Tibial nerve (tissue), 4 donors: ENCODE measurements at regions not wholly inside any gene's neighbourhood (a gene's known extent, or its start where the extent isn't known, plus 50 kb on each side); places are given as distances from the start of the nearest gene placed in this dataset.

Experiments
- DNase-seq, 2 donors: peaks; one replicate each; pipeline ENCODE4 v3.0.0-alpha.2; 2019; ENCODE audit warnings: low spot score in 2 of 2
- H3K27ac ChIP-seq, 4 donors: fragments of 200-600 bp; sonication (generic) in 3 of 4; one replicate each; pipeline ENCODE4 v1.5.1; 2017 to 2019; ENCODE audit warnings: mild to moderate bottlenecking in 1 of 4
- H3K27me3 ChIP-seq, 2 donors: fragments of 200-600 bp; sonication (generic) in 1 of 2; one replicate each; pipeline versions ENCODE4 v1.5.1 to v1.6.0; 2017 to 2019
- H3K36me3 ChIP-seq, 3 donors: fragments of 200-600 bp; sonication (generic); one replicate each; pipeline ENCODE4 v1.5.1; 2018 to 2019
- H3K4me1 ChIP-seq, 4 donors: fragments of 200-600 bp; sonication (generic) in 3 of 4; one replicate each; pipeline ENCODE4 v1.5.1; 2017 to 2019
- H3K4me3 ChIP-seq, 4 donors: fragments of 200-600 bp; sonication (generic) in 3 of 4; one replicate each; pipeline ENCODE4 v1.5.1; 2017 to 2019; ENCODE audit warnings: mild to moderate bottlenecking in 1 of 4, moderate library complexity in 1 of 4
- H3K9me3 ChIP-seq, 4 donors: fragments of 200-600 bp; sonication (generic) in 3 of 4; one replicate each; pipeline ENCODE4 v1.5.1; 2017 to 2019
- CTCF ChIP-seq, 5 experiments: fragments of 200-600 bp in 3 of 5; fragments of 450-650 bp in 2 of 5; sonication (generic) in 3 of 5; IDR thresholded peaks; one replicate each; pipeline ENCODE4 v1.5.1; 2016 to 2019; ENCODE audit warnings: antibody characterized with exemption in 5 of 5, mild to moderate bottlenecking in 3 of 5, moderate library complexity in 2 of 5
- EP300 ChIP-seq, 2 donors: sonication (generic); formaldehyde crosslinking; IDR thresholded peaks; one replicate each; pipeline ENCODE4 v1.6.1; 2017; ENCODE audit warnings: antibody characterized with exemption in 2 of 2, mild to moderate bottlenecking in 1 of 2
- POLR2A ChIP-seq, 2 donors: fragments of 450-650 bp; IDR thresholded peaks; one replicate each; pipeline ENCODE4 v1.6.1; 2017; ENCODE audit warnings: antibody characterized with exemption in 2 of 2, mild to moderate bottlenecking in 2 of 2, moderate library complexity in 2 of 2
- WGBS, 2 donors: methylation state at CpG; one replicate each; pipeline ENCODE4 v1.1.5; 2018; 5-methylcytosine and 5-hydroxymethylcytosine counted together

- H3K9me3 ChIP-seq = no peaks in the 10 kb centered on the region
- H3K4me1 ChIP-seq = peaks cover 0 to 6% (median 2%) of the 10 kb centered on the region in 4 donors
- no peak overlapping the region for H3K27ac ChIP-seq
- no peak for DNase-seq
- H3K36me3 ChIP-seq = no peaks in the 10 kb centered on the region
- no peak overlapping the region for H3K4me3 ChIP-seq
- TF ChIP-seq POLR2A (IDR thresholded peaks at IDR 0.05) (no peak), EP300 (IDR thresholded peaks at IDR 0.05) (no peak), CTCF (IDR thresholded peaks at IDR 0.05) (no peak)
- 86 to 87% methylated on average over 3 of the region's 3 CpGs for WGBS, 2 donors
- no peaks in the 10 kb centered on the region for H3K27me3 ChIP-seq
Observed at GRCh38 chr10:128874331-128874730, 592.7 kb upstream of the MGMT start.

- Histone ChIP-seq H3K4me3 (no peak overlapping the region), H3K36me3 (no peaks in the 10 kb centered on the region), H3K9me3 (no peaks in the 10 kb centered on the region), H3K27ac (no peak overlapping the region), H3K27me3 (no peaks in the 10 kb centered on the region), H3K4me1 (no peaks in the 10 kb centered on the region)
- TF ChIP-seq EP300 (IDR thresholded peaks at IDR 0.05) (no peak), POLR2A (IDR thresholded peaks at IDR 0.05) (no peak), CTCF (IDR thresholded peaks at IDR 0.05) (no peak)
- no peak for DNase-seq
- WGBS, 2 donors = 83 to 89% methylated on average over 8 of the region's 8 CpGs
Observed at GRCh38 chr10:128875030-128875744, 591.9 kb upstream of the MGMT start.

GRCh38 chr10:128875956-128876736 lies 590.9 kb upstream of the MGMT start:
- TF ChIP-seq POLR2A (IDR thresholded peaks at IDR 0.05) = no peak
- no peak for TF ChIP-seq CTCF (IDR thresholded peaks at IDR 0.05)
- TF ChIP-seq EP300 (IDR thresholded peaks at IDR 0.05) = no peak
- DNase-seq = peak in 1 of 2 donors; percentile 21
- no peaks in the 10 kb centered on the region for H3K36me3 ChIP-seq
- H3K4me3 ChIP-seq = no peak overlapping the region
- H3K9me3 ChIP-seq = no peaks in the 10 kb centered on the region
- peak overlapping the region in 1 of 4 donors; percentile 67 for H3K27ac ChIP-seq
- no peaks in the 10 kb centered on the region for H3K4me1 ChIP-seq
- WGBS, 2 donors = 61 to 67% methylated on average over 7 of the region's 7 CpGs
- no peaks in the 10 kb centered on the region for H3K27me3 ChIP-seq

- Histone ChIP-seq H3K4me1 (no peaks in the 10 kb centered on the region), H3K36me3 (no peaks in the 10 kb centered on the region), H3K27ac (peak overlapping the region in 1 of 4 donors; percentile 67), H3K4me3 (no peak overlapping the region), H3K9me3 (no peaks in the 10 kb centered on the region), H3K27me3 (no peaks in the 10 kb centered on the region)
- DNase-seq = no peak
- 91 to 92% methylated on average over 10 of the region's 10 CpGs for WGBS, 2 donors
- no peak for TF ChIP-seq EP300 (IDR thresholded peaks at IDR 0.05)
- no peak for TF ChIP-seq CTCF (IDR thresholded peaks at IDR 0.05)
- TF ChIP-seq POLR2A (IDR thresholded peaks at IDR 0.05) = no peak
Observed at GRCh38 chr10:128877141-128877540, 589.9 kb upstream of the MGMT start.

- WGBS, 2 donors = 92 to 96% methylated on average over 7 of the region's 7 CpGs
- TF ChIP-seq CTCF (IDR thresholded peaks at IDR 0.05) = no peak
- TF ChIP-seq POLR2A (IDR thresholded peaks at IDR 0.05) = no peak
- TF ChIP-seq EP300 (IDR thresholded peaks at IDR 0.05) = no peak
- no peak for DNase-seq
- Histone ChIP-seq H3K4me3 (no peak overlapping the region), H3K27ac (no peak overlapping the region), H3K9me3 (no peaks in the 10 kb centered on the region), H3K27me3 (no peaks in the 10 kb centered on the region), H3K4me1 (no peaks in the 10 kb centered on the region), H3K36me3 (no peaks in the 10 kb centered on the region)
Observed at GRCh38 chr10:128877936-128878335, 589.1 kb upstream of the MGMT start.
